ENCODE measurements at regions not wholly inside any gene's neighbourhood (a gene's known extent, or its start where the extent isn't known, plus 50 kb on each side); places are given as distances from the start of the nearest gene placed in this dataset.

GRCh38 chr3:150261418-150261817 lies 146.7 kb upstream of the TSC22D2 start (continued):
- TF ChIP-seq FOXP4 (CRISPR knock-in tag; IDR thresholded peaks at IDR 0.05; ENCODE audit: borderline replicate concordance) (no peak), ZFP36 (IDR thresholded peaks at IDR 0.05; ENCODE audit: low read depth, low read length, partially characterized antibody) (no peak)

- ATAC-seq (no peak), FAIRE-seq (no peak), DNase-seq (ENCODE audit: extremely low read depth in 1 of 4, low spot score in 3 of 4) (no peak)
- 17% methylated on average over 3 of the region's 3 CpGs for WGBS (ENCODE audit: insufficient coverage, low coverage, missing lambda C conversion rate)
- H3K27ac ChIP-seq (ENCODE audit: extremely low read depth, low read depth, low read length), result no peak overlapping the region
- H3K4me3 ChIP-seq, result no peak overlapping the region
- H3K4me2 ChIP-seq (ENCODE audit: insufficient read depth, low read length), result no peak overlapping the region
- no peaks in the 10 kb centered on the region for H3K9me1 ChIP-seq (ENCODE audit: control insufficient read depth, insufficient read depth, low read length)
- no peaks in the 10 kb centered on the region for H3K27me3 ChIP-seq (ENCODE audit: control insufficient read depth in 2 of 2, insufficient read depth in 2 of 2, low read length in 2 of 2)
- H3K36me3 ChIP-seq (ENCODE audit: control insufficient read depth, insufficient read depth, low read length), result no peaks in the 10 kb centered on the region
- H3K79me2 ChIP-seq (ENCODE audit: control insufficient read depth, insufficient read depth, low read length), result no peaks in the 10 kb centered on the region
- in situ Hi-C loops (cut with MboI) (no loop called here), intact Hi-C loops (cut with micrococcal nuclease) (no loop called here)
- BruUV-seq (replicated peaks), result no TSS peak
- ChIA-PET POLR2A (interaction anchor here (1.0 to 1.2 kb wide), 2 partner anchors 9 to 12 kb away, joined by 3 read pairs; no protein-coding TSS in a partner anchor), CTCF (ENCODE audit: low intra/inter-chr PET ratio) (no interaction called here)
- H4K20me1 ChIP-seq (replicated peaks; ENCODE audit: control insufficient read depth, insufficient read depth, low read length), result no peaks in the 10 kb centered on the region
- no peaks in the 10 kb centered on the region for H3K4me1 ChIP-seq (replicated peaks in 1 of 2; ENCODE audit: control insufficient read depth in 2 of 2, insufficient read depth in 2 of 2, low read length in 2 of 2)
- H2AFZ ChIP-seq (ENCODE audit: low read depth, low read length), result no peak overlapping the region
- H3K9ac ChIP-seq (ENCODE audit: insufficient read depth in 1 of 2, low read depth in 2 of 2, low read length in 2 of 2), result no peak overlapping the region
- no peaks in the 10 kb centered on the region for H3K9me3 ChIP-seq (replicated peaks; ENCODE audit: control insufficient read depth, insufficient read depth, low read depth, low read length)
- TF ChIP-seq GTF2B (IDR thresholded peaks at IDR 0.05; ENCODE audit: extremely low read depth, insufficient read length) (no peak), ARNT (IDR thresholded peaks at IDR 0.05) (no peak), ZBTB34 (CRISPR knock-in tag; IDR thresholded peaks at IDR 0.05) (no peak), KLF6 (CRISPR knock-in tag; IDR thresholded peaks at IDR 0.05; ENCODE audit: borderline replicate concordance) (no peak), ZNF3 (CRISPR knock-in tag; IDR thresholded peaks at IDR 0.05) (no peak), GATA2 (CRISPR knock-in tag; IDR thresholded peaks at IDR 0.05) (no peak), ZNF280A (IDR thresholded peaks at IDR 0.05; ENCODE audit: low read depth, partially characterized antibody) (no peak), NCOA4 (IDR thresholded peaks at IDR 0.05; ENCODE audit: partially characterized antibody) (no peak), HMBOX1 (IDR thresholded peaks at IDR 0.05) (no peak), NFRKB (IDR thresholded peaks at IDR 0.05; ENCODE audit: low read depth) (no peak), NR2C1 (IDR thresholded peaks at IDR 0.05) (no peak), NR2C1 (tag; IDR thresholded peaks at IDR 0.05) (no peak), ID3 (CRISPR knock-in tag; IDR thresholded peaks at IDR 0.05) (no peak), ID3 (tag; IDR thresholded peaks at IDR 0.05) (no peak)
Observed at GRCh38 chr3:150260398-150260710, 147.7 kb upstream of the TSC22D2 start.
